NCI-H748 treated with DMSO at 0.1 percent for 48 hours (cell line): ENCODE measurements at regions not wholly inside any gene's neighbourhood (a gene's known extent, or its start where the extent isn't known, plus 50 kb on each side); places are given as distances from the start of the nearest gene placed in this dataset.
"Not testable (repeated sequence)": the region's sequence is repeated elsewhere in the genome, so short reads cannot be mapped to it uniquely, and the experiment has no call there.

Source experiments
- DNase-seq: peaks from one replicate; lab custom pipeline; 2025; lab: John Stamatoyannopoulos, UW

GRCh38 chr1:234795711-234796437 is 185.9 kb upstream of the IRF2BP2 start:
- DNase-seq: not testable (repeated sequence)

- not testable (repeated sequence) for DNase-seq
Measured at GRCh38 chr1:234795007-234795406, 185.0 kb upstream of the IRF2BP2 start.

- not testable (repeated sequence) for DNase-seq
Measured at GRCh38 chr1:234794452-234794851, 184.5 kb upstream of the IRF2BP2 start.

GRCh38 chr1:234793924-234794323 is 183.9 kb upstream of the IRF2BP2 start:
- DNase-seq: not testable (repeated sequence)

GRCh38 chr1:234792221-234792864 is 182.4 kb upstream of the IRF2BP2 start:
- DNase-seq: not testable (repeated sequence)

GRCh38 chr1:234791615-234792014 is 181.6 kb upstream of the IRF2BP2 start:
- not testable (repeated sequence) for DNase-seq

- DNase-seq: not testable (repeated sequence)
Measured at GRCh38 chr1:234790333-234790732, 180.4 kb upstream of the IRF2BP2 start.

GRCh38 chr1:234787011-234787584 is 177.1 kb upstream of the IRF2BP2 start:
- DNase-seq: not testable (repeated sequence)

- DNase-seq: not testable (repeated sequence)
Measured at GRCh38 chr1:234785922-234786321, 175.9 kb upstream of the IRF2BP2 start.

GRCh38 chr1:234785471-234785919 is 175.5 kb upstream of the IRF2BP2 start:
- not testable (repeated sequence) for DNase-seq

- not testable (repeated sequence) for DNase-seq
Measured at GRCh38 chr1:234784108-234784507, 174.1 kb upstream of the IRF2BP2 start.

- no peak for DNase-seq
Measured at GRCh38 chr1:234782791-234783190, 172.8 kb upstream of the IRF2BP2 start.

GRCh38 chr1:234782105-234782751 is 172.2 kb upstream of the IRF2BP2 start:
- DNase-seq: no peak

GRCh38 chr1:234781241-234782065 is 171.5 kb upstream of the IRF2BP2 start:
- DNase-seq: no peak

GRCh38 chr1:234780531-234781162 is 170.7 kb upstream of the IRF2BP2 start:
- DNase-seq: no peak

GRCh38 chr1:234780112-234780511 is 170.1 kb upstream of the IRF2BP2 start:
- DNase-seq: no peak

- not testable (repeated sequence) for DNase-seq
Measured at GRCh38 chr1:234779600-234779999, 169.6 kb upstream of the IRF2BP2 start.

- no peak for DNase-seq
Measured at GRCh38 chr1:234779160-234779538, 169.2 kb upstream of the IRF2BP2 start.

- no peak for DNase-seq
Measured at GRCh38 chr1:234778221-234779159, 168.5 kb upstream of the IRF2BP2 start.

GRCh38 chr1:234777856-234778220 is 167.9 kb upstream of the IRF2BP2 start:
- no peak for DNase-seq
